ENCODE measurements at regions not wholly inside any gene's neighbourhood (a gene's known extent, or its start where the extent isn't known, plus 50 kb on each side); places are given as distances from the start of the nearest gene placed in this dataset.

DNA sequence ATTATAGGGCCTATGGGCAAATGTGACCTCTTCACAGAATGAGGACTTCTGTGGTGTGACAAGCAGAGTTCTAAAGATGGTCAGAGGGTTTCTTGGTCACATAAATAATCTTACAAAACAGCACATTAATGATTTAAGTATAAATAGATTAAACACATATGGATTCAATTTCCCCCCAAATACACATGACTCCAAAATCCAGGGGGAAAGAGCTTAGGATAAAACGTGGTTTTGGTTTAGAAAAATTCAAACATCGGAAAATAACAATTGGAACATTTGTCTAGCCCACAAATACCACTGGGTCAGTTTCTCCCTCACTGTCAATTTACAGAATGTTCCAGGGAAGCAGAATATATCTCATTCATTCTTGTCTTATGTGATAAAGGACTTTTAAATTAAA lies 283.1 kb downstream of the COG6 start:
- 52 to 74% (median 73%) methylated on average over 2 of the region's 2 CpGs for WGBS, 3 donors
- DNase-seq (no peak), ATAC-seq (no peak)
- intact Hi-C loops (cut with DNase I) = no loop called here
- TF ChIP-seq, protein P1, sequence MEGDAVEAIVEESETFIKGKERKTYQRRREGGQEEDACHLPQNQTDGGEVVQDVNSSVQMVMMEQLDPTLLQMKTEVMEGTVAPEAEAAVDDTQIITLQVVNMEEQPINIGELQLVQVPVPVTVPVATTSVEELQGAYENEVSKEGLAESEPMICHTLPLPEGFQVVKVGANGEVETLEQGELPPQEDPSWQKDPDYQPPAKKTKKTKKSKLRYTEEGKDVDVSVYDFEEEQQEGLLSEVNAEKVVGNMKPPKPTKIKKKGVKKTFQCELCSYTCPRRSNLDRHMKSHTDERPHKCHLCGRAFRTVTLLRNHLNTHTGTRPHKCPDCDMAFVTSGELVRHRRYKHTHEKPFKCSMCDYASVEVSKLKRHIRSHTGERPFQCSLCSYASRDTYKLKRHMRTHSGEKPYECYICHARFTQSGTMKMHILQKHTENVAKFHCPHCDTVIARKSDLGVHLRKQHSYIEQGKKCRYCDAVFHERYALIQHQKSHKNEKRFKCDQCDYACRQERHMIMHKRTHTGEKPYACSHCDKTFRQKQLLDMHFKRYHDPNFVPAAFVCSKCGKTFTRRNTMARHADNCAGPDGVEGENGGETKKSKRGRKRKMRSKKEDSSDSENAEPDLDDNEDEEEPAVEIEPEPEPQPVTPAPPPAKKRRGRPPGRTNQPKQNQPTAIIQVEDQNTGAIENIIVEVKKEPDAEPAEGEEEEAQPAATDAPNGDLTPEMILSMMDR (IDR thresholded peaks at IDR 0.05) = no peak
- H3K27ac ChIP-seq = no peak overlapping the region
- H3K4me3 ChIP-seq = no peak overlapping the region
- H3K9me3 ChIP-seq = peaks cover 5% of the 10 kb centered on the region
- H3K4me1 ChIP-seq = no peaks in the 10 kb centered on the region
- H3K36me3 ChIP-seq (ENCODE audit: insufficient read depth in 1 of 2, low read depth in 1 of 2) = no peaks in the 10 kb centered on the region
- no peaks in the 10 kb centered on the region for H3K27me3 ChIP-seq (ENCODE audit: insufficient read depth in 3 of 3, low read length in 2 of 3)

DNA sequence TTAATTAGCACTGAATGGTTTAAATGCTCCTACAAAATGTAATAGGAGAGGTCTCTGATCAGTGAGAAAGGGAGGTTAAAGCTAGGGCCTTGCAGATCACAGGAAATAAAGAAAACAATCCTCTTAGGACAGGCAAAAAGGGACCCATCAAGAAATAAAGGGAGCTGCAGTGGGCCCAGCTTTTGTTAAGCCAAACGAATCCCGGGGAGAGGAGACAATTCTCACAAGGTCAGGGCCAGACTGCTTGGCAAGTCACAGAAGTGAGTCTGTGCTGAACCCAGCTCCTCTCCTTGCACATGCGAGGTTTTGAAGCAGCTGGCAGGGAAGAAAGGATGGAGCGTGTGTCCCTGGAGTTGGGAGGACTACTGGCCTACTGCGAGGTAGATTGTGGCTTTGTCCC lies 285.8 kb downstream of the COG6 start:
- 38 to 61% (median 45%) methylated on average over 5 of the region's 5 CpGs for WGBS, 3 donors
- no peaks in the 10 kb centered on the region for H3K4me1 ChIP-seq
- no peak for ATAC-seq
- no peaks in the 10 kb centered on the region for H3K36me3 ChIP-seq (ENCODE audit: insufficient read depth in 1 of 2, low read depth in 1 of 2)
- no peak overlapping the region for H3K4me3 ChIP-seq
- H3K9me3 ChIP-seq = no peaks in the 10 kb centered on the region
- TF ChIP-seq, protein P1 (IDR thresholded peaks at IDR 0.05) = no peak
- H3K27ac ChIP-seq = no peak overlapping the region
- no peaks in the 10 kb centered on the region for H3K27me3 ChIP-seq (ENCODE audit: insufficient read depth in 3 of 3, low read length in 2 of 3)
- intact Hi-C loops (cut with DNase I) = loop anchor here (5.0 kb wide), 2 partner anchors 741 to 836 kb away; no protein-coding TSS in a partner anchor
- DNase-seq = no peak

DNA sequence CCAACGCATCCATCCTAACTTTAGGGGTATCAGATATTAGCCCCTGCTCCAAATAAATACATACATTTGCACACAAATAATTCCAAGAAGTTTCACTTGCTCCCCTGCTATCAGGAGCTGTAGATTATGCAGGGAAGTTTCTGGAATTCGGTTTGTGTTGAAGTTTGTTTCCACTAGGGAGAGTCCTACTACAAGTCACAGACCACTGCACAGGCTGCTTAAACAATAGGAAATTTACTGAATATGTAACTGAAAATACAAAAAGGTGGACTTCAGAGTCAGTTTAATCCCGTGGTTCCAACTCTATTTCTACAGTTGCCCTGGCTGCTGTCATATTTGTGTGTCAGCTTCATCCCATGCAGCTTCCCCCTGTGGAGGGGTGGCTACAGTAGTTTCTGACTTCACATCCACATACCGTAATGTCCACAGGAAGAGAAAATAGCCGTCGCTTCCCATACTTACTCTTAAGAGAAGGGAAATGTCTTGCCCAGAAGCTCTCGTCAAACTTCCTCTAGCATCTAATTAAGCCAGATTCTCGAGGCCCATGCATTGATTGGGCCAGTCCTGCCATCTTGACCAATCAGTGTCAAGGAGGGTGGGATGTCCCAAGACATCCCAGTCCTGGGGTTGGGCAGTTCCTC lies 286.6 kb downstream of the COG6 start:
- ATAC-seq = peak in 2 of 4 donors; percentile 12 to 32
- no peaks in the 10 kb centered on the region for H3K36me3 ChIP-seq (ENCODE audit: insufficient read depth in 1 of 2, low read depth in 1 of 2)
- H3K9me3 ChIP-seq = no peaks in the 10 kb centered on the region
- TF ChIP-seq, protein P1 (IDR thresholded peaks at IDR 0.05) = no peak
- 73 to 82% (median 77%) methylated on average over 8 of the region's 8 CpGs for WGBS, 3 donors
- no peaks in the 10 kb centered on the region for H3K27me3 ChIP-seq (ENCODE audit: insufficient read depth in 3 of 3, low read length in 2 of 3)
- no peaks in the 10 kb centered on the region for H3K4me1 ChIP-seq
- no peak for DNase-seq
- no peak overlapping the region for H3K4me3 ChIP-seq
- H3K27ac ChIP-seq = no peak overlapping the region
- intact Hi-C loops (cut with DNase I) = loop anchor here (5.0 kb wide), 2 partner anchors 740 to 835 kb away; no protein-coding TSS in a partner anchor

DNA sequence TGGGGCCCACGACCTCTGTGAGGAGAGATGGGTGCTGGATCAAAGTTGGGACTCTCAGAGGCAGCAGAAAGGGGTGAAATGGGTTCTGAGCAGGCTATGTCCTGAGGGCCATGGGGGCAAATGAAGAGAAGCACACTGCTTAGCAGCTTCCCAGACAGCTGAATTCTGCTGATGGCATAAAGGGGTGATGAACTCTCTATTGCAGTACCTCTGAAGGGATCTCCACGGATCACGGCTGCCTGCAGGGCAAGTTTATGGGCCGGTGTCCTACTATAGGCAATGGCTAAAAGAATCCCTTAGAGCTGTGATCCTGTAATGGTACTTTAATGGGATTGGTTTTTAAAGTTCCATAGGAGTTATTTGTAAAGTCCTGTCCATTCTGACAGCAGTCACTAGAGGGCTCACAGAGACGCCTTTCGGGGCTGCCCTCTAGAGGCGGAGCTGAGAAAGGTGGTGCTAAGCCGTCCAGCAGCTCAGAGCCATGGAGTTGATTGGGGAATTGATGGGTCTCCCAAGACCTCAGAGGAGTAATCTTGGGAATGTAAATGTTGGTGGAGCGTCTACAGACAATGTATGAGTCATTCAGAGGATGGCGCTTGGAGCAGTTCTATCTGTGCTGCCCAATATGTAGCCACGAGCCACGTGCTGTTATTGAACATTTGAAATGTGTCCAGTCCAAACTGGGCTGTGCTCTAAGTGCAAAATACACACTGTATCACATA lies 287.3 kb downstream of the COG6 start:
- Histone ChIP-seq H3K27me3 (ENCODE audit: insufficient read depth in 3 of 3, low read length in 2 of 3) (no peaks in the 10 kb centered on the region), H3K27ac (no peak overlapping the region), H3K36me3 (ENCODE audit: insufficient read depth in 1 of 2, low read depth in 1 of 2) (no peaks in the 10 kb centered on the region), H3K9me3 (no peaks in the 10 kb centered on the region), H3K4me1 (no peaks in the 10 kb centered on the region), H3K4me3 (no peak overlapping the region)
- intact Hi-C loops (cut with DNase I) = loop anchor here (5.0 kb wide), 2 partner anchors 740 to 835 kb away; no protein-coding TSS in a partner anchor
- 56 to 62% (median 61%) methylated on average over 12 of the region's 12 CpGs for WGBS, 3 donors
- ATAC-seq = peak; percentile 80 to 99 (median 96)
- TF ChIP-seq, protein P1 (IDR thresholded peaks at IDR 0.05) = peak; percentile 86
- DNase-seq = peak; percentile 58 to 73
